GM12892 (cell line): ENCODE measurements at regions not wholly inside any gene's neighbourhood (a gene's known extent, or its start where the extent isn't known, plus 50 kb on each side); places are given as distances from the start of the nearest gene placed in this dataset.

Source experiments
- POLR2A ChIP-seq: IDR thresholded peaks from 2 replicates; pipeline ENCODE4 v1.6.1; 2011; ENCODE audit warnings: low read depth, low read length, control low read depth
- TAF1 ChIP-seq: IDR thresholded peaks from 2 replicates; pipeline ENCODE4 v1.6.1; 2011; ENCODE audit warnings: low read depth, mild to moderate bottlenecking, control low read depth, low read length, borderline replicate concordance

DNA sequence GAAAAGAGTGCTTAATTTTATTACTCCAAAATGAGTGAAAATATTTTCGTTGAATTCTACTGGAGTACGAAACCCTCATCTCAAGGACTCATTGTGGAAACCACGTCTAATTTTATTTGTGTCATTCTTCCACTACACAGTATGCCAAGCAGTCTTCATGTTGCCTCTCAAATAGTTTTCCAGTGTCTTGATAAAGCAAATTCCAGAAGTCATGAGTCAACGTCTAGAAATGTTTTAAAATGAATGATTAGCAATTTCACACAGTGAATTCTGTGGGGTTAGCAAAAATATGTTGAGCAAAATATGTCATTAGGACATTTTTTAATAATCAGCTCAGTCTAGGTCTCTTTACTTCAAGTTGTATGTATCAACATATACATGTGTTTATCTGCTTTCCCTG is 865.5 kb downstream of the DSC3 start:
- TF ChIP-seq POLR2A (no peak), TAF1 (no peak)
